C4-2B (cell line): ENCODE measurements at regions not wholly inside any gene's neighbourhood (a gene's known extent, or its start where the extent isn't known, plus 50 kb on each side); places are given as distances from the start of the nearest gene placed in this dataset.

Experiments used
- ZFX ChIP-seq: fragments of 450-650 bp; IDR thresholded peaks from 2 replicates; pipeline ENCODE4 v1.6.1; 2017
- TF ChIP-seq, protein P1 (sequence below): fragments of 450-650 bp; conservative IDR thresholded peaks from 2 replicates; pipeline ENCODE4 v1.5.1; 2017; ENCODE audit warnings: mild to moderate bottlenecking

GRCh38 chr4:26139310-26139924 is 181.4 kb upstream of the RBPJ start:
- TF ChIP-seq, protein P1, sequence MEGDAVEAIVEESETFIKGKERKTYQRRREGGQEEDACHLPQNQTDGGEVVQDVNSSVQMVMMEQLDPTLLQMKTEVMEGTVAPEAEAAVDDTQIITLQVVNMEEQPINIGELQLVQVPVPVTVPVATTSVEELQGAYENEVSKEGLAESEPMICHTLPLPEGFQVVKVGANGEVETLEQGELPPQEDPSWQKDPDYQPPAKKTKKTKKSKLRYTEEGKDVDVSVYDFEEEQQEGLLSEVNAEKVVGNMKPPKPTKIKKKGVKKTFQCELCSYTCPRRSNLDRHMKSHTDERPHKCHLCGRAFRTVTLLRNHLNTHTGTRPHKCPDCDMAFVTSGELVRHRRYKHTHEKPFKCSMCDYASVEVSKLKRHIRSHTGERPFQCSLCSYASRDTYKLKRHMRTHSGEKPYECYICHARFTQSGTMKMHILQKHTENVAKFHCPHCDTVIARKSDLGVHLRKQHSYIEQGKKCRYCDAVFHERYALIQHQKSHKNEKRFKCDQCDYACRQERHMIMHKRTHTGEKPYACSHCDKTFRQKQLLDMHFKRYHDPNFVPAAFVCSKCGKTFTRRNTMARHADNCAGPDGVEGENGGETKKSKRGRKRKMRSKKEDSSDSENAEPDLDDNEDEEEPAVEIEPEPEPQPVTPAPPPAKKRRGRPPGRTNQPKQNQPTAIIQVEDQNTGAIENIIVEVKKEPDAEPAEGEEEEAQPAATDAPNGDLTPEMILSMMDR: no peak
- TF ChIP-seq ZFX: no peak
